GM12892 (cell line): ENCODE measurements at regions not wholly inside any gene's neighbourhood (a gene's known extent, or its start where the extent isn't known, plus 50 kb on each side); places are given as distances from the start of the nearest gene placed in this dataset.
A peak's percentile ranks its signal among the peaks of the same experiment; 100 is the strongest.

Experiments used
- DNase-seq: peaks from one replicate; pipeline ENCODE4 v3.0.0; 2011; ENCODE audit not compliant: insufficient read length
- FAIRE-seq: peaks from 2 replicates; lab custom pipeline; 2011; peaks lifted over from hg19 to GRCh38; lab: Jason Lieb, UNC
- POLR2A ChIP-seq: IDR thresholded peaks from 2 replicates; pipeline ENCODE4 v1.6.1; 2011; ENCODE audit warnings: low read depth, low read length, control low read depth
- POLR2AphosphoS5 ChIP-seq: IDR thresholded peaks from 2 replicates; pipeline ENCODE4 v1.6.1; 2011; ENCODE audit warnings: low read depth, low read length, control low read depth
- TAF1 ChIP-seq: IDR thresholded peaks from 2 replicates; pipeline ENCODE4 v1.6.1; 2011; ENCODE audit warnings: low read depth, mild to moderate bottlenecking, control low read depth, low read length, borderline replicate concordance

GRCh38 chr1:224507771-224508523 is 73.3 kb upstream of the WDR26 start:
- FAIRE-seq = no peak
- TF ChIP-seq POLR2A (no peak), TAF1 (no peak), POLR2AphosphoS5 (no peak)
- no peak for DNase-seq

- DNase-seq (no peak), FAIRE-seq (no peak)
- TF ChIP-seq POLR2A (no peak), POLR2AphosphoS5 (no peak), TAF1 (no peak)
Observed at GRCh38 chr1:224509907-224510306, 75.3 kb upstream of the WDR26 start.

- FAIRE-seq = no peak
- DNase-seq = no peak
- no peak for TF ChIP-seq TAF1
- no peak for TF ChIP-seq POLR2A
- TF ChIP-seq POLR2AphosphoS5 = no peak
Observed at GRCh38 chr1:224510880-224511645, 76.5 kb upstream of the WDR26 start.

- TF ChIP-seq POLR2A (no peak), POLR2AphosphoS5 (no peak)
- FAIRE-seq (no peak), DNase-seq (no peak)
Observed at GRCh38 chr1:224512600-224513151, 78.1 kb upstream of the WDR26 start.

GRCh38 chr1:224513383-224513782 is 78.8 kb upstream of the WDR26 start:
- TF ChIP-seq POLR2AphosphoS5 = no peak
- TF ChIP-seq POLR2A = no peak
- no peak for TF ChIP-seq TAF1
- DNase-seq = no peak
- FAIRE-seq = no peak

- peak; percentile 84 for DNase-seq
- FAIRE-seq = peak; percentile 89
- no peak for TF ChIP-seq TAF1
- no peak for TF ChIP-seq POLR2A
- no peak for TF ChIP-seq POLR2AphosphoS5
Observed at GRCh38 chr1:224513787-224514209, 79.2 kb upstream of the WDR26 start.

- no peak for TF ChIP-seq POLR2A
- no peak for TF ChIP-seq TAF1
- no peak for TF ChIP-seq POLR2AphosphoS5
- DNase-seq (no peak), FAIRE-seq (no peak)
Observed at GRCh38 chr1:224517171-224517570, 82.6 kb upstream of the WDR26 start.

GRCh38 chr1:224518528-224518927 is 83.9 kb upstream of the WDR26 start:
- FAIRE-seq (no peak), DNase-seq (no peak)
- no peak for TF ChIP-seq TAF1
- TF ChIP-seq POLR2A = no peak
- no peak for TF ChIP-seq POLR2AphosphoS5

- no peak for FAIRE-seq
- no peak for DNase-seq
- TF ChIP-seq POLR2A = no peak
- TF ChIP-seq POLR2AphosphoS5 = no peak
- no peak for TF ChIP-seq TAF1
Observed at GRCh38 chr1:224519874-224520273, 85.3 kb upstream of the WDR26 start.

GRCh38 chr1:224520808-224521207 is 86.2 kb upstream of the WDR26 start:
- TF ChIP-seq POLR2AphosphoS5 (no peak), POLR2A (no peak), TAF1 (no peak)
- no peak for FAIRE-seq
- no peak for DNase-seq

GRCh38 chr1:224521904-224522734 is 87.5 kb upstream of the WDR26 start:
- FAIRE-seq (no peak), DNase-seq (no peak)
- no peak for TF ChIP-seq POLR2A
- TF ChIP-seq POLR2AphosphoS5 = no peak
- no peak for TF ChIP-seq TAF1
